ENCODE measurements at regions not wholly inside any gene's neighbourhood (a gene's known extent, or its start where the extent isn't known, plus 50 kb on each side); places are given as distances from the start of the nearest gene placed in this dataset.
"Not testable (repeated sequence)": the region's sequence is repeated elsewhere in the genome, so short reads cannot be mapped to it uniquely, and the experiment has no call there.

GRCh38 chr4:114249561-114249960, 270.1 kb upstream of the ARSJ start:
- no peak for DNase-seq (ENCODE audit: low read depth in 2 of 2)

GRCh38 chr4:114249976-114250375, 270.5 kb upstream of the ARSJ start:
- DNase-seq (ENCODE audit: low read depth in 2 of 2): no peak

GRCh38 chr4:114250439-114250891, 271.0 kb upstream of the ARSJ start:
- no peak for DNase-seq (ENCODE audit: low read depth in 2 of 2)

GRCh38 chr4:114251020-114251419, 271.6 kb upstream of the ARSJ start:
- DNase-seq (ENCODE audit: low read depth in 2 of 2): no peak

GRCh38 chr4:114252499-114252898, 273.1 kb upstream of the ARSJ start:
- DNase-seq (ENCODE audit: low read depth in 2 of 2): no peak

GRCh38 chr4:114257501-114257900, 278.1 kb upstream of the ARSJ start:
- no peak for DNase-seq (ENCODE audit: low read depth in 2 of 2)

- not testable (repeated sequence) for DNase-seq (ENCODE audit: low read depth in 2 of 2)
Observed at GRCh38 chr4:114262421-114262820, 283.0 kb upstream of the ARSJ start.

- no peak for DNase-seq (ENCODE audit: low read depth in 2 of 2)
Observed at GRCh38 chr4:114263233-114263632, 283.8 kb upstream of the ARSJ start.

- DNase-seq (ENCODE audit: low read depth in 2 of 2): no peak
Observed at GRCh38 chr4:114264452-114264851, 285.0 kb upstream of the ARSJ start.

GRCh38 chr4:114264877-114265291, 285.4 kb upstream of the ARSJ start:
- DNase-seq (ENCODE audit: low read depth in 2 of 2): no peak

GRCh38 chr4:114265342-114265741, 285.9 kb upstream of the ARSJ start:
- no peak for DNase-seq (ENCODE audit: low read depth in 2 of 2)

GRCh38 chr4:114267976-114268375, 288.5 kb upstream of the ARSJ start:
- DNase-seq (ENCODE audit: low read depth in 2 of 2): no peak

- no peak for DNase-seq (ENCODE audit: low read depth in 2 of 2)
Observed at GRCh38 chr4:114271031-114271430, 291.6 kb upstream of the ARSJ start.

- no peak for DNase-seq (ENCODE audit: low read depth in 2 of 2)
Observed at GRCh38 chr4:114272226-114272625, 292.8 kb upstream of the ARSJ start.

- no peak for DNase-seq (ENCODE audit: low read depth in 2 of 2)
Observed at GRCh38 chr4:114273238-114273637, 293.8 kb upstream of the ARSJ start.

- DNase-seq (ENCODE audit: low read depth in 2 of 2): no peak
Observed at GRCh38 chr4:114277690-114278089, 298.2 kb upstream of the ARSJ start.

GRCh38 chr4:114279066-114279465, 299.6 kb upstream of the ARSJ start:
- no peak for DNase-seq (ENCODE audit: low read depth in 2 of 2)

GRCh38 chr4:114279711-114280110, 300.3 kb upstream of the ARSJ start:
- no peak for DNase-seq (ENCODE audit: low read depth in 2 of 2)

- no peak for DNase-seq (ENCODE audit: low read depth in 2 of 2)
Observed at GRCh38 chr4:114280645-114281044, 301.2 kb upstream of the ARSJ start.

GRCh38 chr4:114281164-114281960, 301.9 kb upstream of the ARSJ start:
- DNase-seq (ENCODE audit: low read depth in 2 of 2): no peak

GRCh38 chr4:114282937-114283336, 303.5 kb upstream of the ARSJ start:
- DNase-seq (ENCODE audit: low read depth in 2 of 2): no peak

GRCh38 chr4:114284629-114285028, 305.2 kb upstream of the ARSJ start:
- DNase-seq (ENCODE audit: low read depth in 2 of 2): no peak

GRCh38 chr4:114286262-114286810, 306.9 kb upstream of the ARSJ start:
- DNase-seq (ENCODE audit: low read depth in 2 of 2): no peak
